Peyer's patch (tissue), 4 donors: ENCODE measurements at regions not wholly inside any gene's neighbourhood (a gene's known extent, or its start where the extent isn't known, plus 50 kb on each side); places are given as distances from the start of the nearest gene placed in this dataset.

Experiments
- DNase-seq, 3 donors: peaks; one replicate each; pipeline ENCODE4 v3.0.0-alpha.2; 2017 to 2019
- H3K27ac ChIP-seq, 4 donors: fragments of 200-600 bp; sonication (generic); one replicate each; pipeline ENCODE4 v1.5.1; 2016 to 2019
- H3K27me3 ChIP-seq, 2 donors: fragments of 200-600 bp; sonication (generic); one replicate each; pipeline ENCODE4 v1.5.1; 2019
- H3K36me3 ChIP-seq, 3 donors: fragments of 200-600 bp; sonication (generic); one replicate each; pipeline ENCODE4 v1.5.1; 2016 to 2019
- H3K4me1 ChIP-seq, 4 donors: fragments of 200-600 bp; sonication (generic); one replicate each; pipeline ENCODE4 v1.5.1; 2016 to 2019
- H3K4me3 ChIP-seq, 4 donors: fragments of 200-600 bp; sonication (generic); 1 replicate in 3 of 4; 2 replicates in 1 of 4; pipeline ENCODE4 v1.5.1; 2016 to 2019; ENCODE audit warnings: mild to moderate bottlenecking in 1 of 4
- H3K9me3 ChIP-seq, 4 donors: fragments of 200-600 bp; sonication (generic); one replicate each; pipeline ENCODE4 v1.5.1; 2016 to 2019; ENCODE audit warnings: mild to moderate bottlenecking in 1 of 4
- POLR2A ChIP-seq, 2 donors: fragments of 450-650 bp; IDR thresholded peaks; one replicate each; pipeline ENCODE4 v1.5.1; 2017; ENCODE audit warnings: antibody characterized with exemption in 2 of 2, mild to moderate bottlenecking in 2 of 2, moderate library complexity in 2 of 2
- TF ChIP-seq, protein P1 (sequence below), 6 experiments: fragments of 450-650 bp in 4 of 6; fragments of 200-600 bp in 2 of 6; sonication (generic) in 1 of 6; IDR thresholded peaks; one replicate each; pipeline ENCODE4 v1.5.1; 2017 to 2019; ENCODE audit warnings: antibody characterized with exemption in 6 of 6, mild to moderate bottlenecking in 3 of 6, moderate library complexity in 1 of 6

DNA sequence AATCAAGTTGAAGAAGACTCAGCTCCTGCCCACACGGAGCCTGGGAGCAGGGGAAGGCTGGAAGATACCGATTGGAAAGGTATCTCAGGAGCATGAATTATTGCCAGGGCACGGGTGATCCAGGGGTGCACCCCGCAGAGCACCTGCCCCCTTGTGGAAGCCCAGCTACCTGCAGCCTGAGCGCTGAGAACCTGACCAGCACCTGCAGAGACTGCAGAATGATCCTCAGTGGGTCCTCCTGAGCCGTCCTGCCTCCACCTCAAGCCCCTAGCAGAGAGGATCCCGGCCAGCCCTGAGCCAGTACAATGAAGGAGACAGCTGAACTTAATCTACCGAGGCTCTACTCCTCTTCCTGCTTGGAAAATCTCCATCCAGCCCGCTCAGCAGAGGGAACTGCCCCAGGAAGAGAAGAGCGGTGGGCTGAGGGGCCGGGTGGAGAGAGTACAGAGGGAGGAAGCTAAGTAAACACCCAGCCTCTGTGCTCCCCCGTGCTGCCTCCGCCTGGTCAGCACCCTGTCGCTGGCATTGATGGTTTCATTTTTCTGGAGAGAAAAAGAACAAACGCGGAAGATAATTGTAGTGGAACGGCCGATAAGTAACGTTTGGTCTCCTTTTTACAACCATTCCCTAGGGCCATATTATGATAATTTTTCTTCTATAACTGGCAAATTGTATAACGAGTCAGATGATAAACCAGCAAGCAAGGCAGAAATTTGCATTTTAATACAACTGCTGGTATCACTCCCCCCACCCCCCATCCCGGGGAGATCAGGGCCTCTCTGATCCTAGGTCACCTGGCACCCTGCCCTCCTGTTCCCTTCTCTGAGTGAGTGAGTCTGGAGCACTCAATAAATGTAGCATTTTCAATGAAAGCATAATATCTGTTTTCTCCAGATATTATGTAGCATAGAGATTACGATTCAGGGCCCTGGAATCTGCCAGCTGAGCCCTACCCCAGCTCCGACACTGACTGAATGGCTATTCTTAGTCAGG, 204.5 kb upstream of the RPL38 start:
- Histone ChIP-seq H3K36me3 (no peaks in the 10 kb centered on the region), H3K27ac (no peak overlapping the region), H3K4me3 (no peak overlapping the region), H3K27me3 (peaks cover 0 to 7% of the 10 kb centered on the region in 2 donors), H3K9me3 (no peaks in the 10 kb centered on the region), H3K4me1 (no peaks in the 10 kb centered on the region)
- DNase-seq = peak; percentile 41 to 77 (median 75)
- TF ChIP-seq, protein P1, sequence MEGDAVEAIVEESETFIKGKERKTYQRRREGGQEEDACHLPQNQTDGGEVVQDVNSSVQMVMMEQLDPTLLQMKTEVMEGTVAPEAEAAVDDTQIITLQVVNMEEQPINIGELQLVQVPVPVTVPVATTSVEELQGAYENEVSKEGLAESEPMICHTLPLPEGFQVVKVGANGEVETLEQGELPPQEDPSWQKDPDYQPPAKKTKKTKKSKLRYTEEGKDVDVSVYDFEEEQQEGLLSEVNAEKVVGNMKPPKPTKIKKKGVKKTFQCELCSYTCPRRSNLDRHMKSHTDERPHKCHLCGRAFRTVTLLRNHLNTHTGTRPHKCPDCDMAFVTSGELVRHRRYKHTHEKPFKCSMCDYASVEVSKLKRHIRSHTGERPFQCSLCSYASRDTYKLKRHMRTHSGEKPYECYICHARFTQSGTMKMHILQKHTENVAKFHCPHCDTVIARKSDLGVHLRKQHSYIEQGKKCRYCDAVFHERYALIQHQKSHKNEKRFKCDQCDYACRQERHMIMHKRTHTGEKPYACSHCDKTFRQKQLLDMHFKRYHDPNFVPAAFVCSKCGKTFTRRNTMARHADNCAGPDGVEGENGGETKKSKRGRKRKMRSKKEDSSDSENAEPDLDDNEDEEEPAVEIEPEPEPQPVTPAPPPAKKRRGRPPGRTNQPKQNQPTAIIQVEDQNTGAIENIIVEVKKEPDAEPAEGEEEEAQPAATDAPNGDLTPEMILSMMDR (IDR thresholded peaks at IDR 0.05) = peak in 5 of 6 experiments; percentile 58 to 73 (median 67)
- no peak for TF ChIP-seq POLR2A (IDR thresholded peaks at IDR 0.05)

DNA sequence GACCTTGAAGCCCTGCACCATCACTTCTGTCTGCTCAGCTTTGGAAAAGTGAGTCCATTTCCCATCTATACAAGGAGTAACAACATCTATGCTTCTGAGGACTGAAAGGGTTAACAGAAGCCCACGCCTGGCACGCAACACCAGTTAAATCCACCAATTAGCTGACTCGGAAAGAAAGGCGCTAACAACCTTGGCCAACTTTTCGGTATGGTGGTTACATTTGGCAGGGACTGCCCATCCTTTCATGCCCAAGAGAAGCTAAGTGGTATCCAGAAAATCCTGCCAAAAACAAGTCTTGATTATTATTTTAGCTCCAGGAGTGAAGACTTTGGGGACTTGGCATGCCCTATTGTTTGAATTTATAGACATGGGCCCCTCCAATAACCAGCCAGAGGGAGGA, 202.3 kb upstream of the RPL38 start:
- Histone ChIP-seq H3K27ac (no peak overlapping the region), H3K9me3 (no peaks in the 10 kb centered on the region), H3K4me1 (no peaks in the 10 kb centered on the region), H3K36me3 (no peaks in the 10 kb centered on the region), H3K27me3 (peaks cover 0 to 7% of the 10 kb centered on the region in 2 donors), H3K4me3 (no peak overlapping the region)
- TF ChIP-seq, protein P1 (IDR thresholded peaks at IDR 0.05) = no peak
- no peak for TF ChIP-seq POLR2A (IDR thresholded peaks at IDR 0.05)
- DNase-seq = no peak

DNA sequence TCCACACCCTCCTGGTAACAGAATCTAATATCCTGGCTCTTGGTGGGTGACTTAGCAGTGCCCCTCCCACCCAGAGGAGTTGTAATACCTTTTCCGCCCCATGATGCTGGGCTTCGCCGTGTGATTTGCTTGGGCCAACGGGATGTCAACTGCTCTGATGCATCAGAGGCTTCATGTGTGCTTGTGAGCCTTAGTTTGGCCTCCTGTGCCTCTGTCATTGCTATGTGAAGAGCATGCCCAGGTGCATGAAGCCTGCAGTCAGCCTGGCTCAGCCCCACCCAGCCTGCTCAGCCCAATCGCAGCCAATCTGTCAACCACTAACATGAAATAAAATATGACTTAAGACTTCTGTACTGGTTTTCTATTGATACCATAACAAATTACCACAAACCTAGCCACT, 201.2 kb upstream of the RPL38 start:
- TF ChIP-seq POLR2A (IDR thresholded peaks at IDR 0.05) = no peak
- TF ChIP-seq, protein P1 (IDR thresholded peaks at IDR 0.05) = no peak
- Histone ChIP-seq H3K27me3 (peaks cover 0 to 7% of the 10 kb centered on the region in 2 donors), H3K4me1 (no peaks in the 10 kb centered on the region), H3K9me3 (no peaks in the 10 kb centered on the region), H3K4me3 (no peak overlapping the region), H3K36me3 (no peaks in the 10 kb centered on the region), H3K27ac (no peak overlapping the region)
- no peak for DNase-seq

DNA sequence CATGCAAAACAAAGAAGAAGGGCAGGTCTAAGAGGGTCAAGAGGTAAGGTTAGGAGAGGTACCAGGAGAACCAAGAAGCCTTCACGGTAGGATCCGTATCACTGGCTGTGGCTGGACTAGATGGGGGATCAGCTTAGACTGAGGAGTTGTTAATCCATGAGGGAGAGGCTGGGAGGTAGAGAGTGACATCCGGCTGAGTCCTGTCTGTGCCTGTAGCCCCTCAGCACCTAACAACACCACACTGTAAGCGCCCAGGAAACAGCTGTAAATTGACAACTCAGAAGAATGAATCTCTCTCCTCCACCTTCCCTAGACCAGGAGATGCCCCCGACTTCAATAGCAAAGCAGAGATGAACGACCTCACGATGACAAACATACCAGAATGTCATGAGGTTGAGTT, 199.4 kb upstream of the RPL38 start:
- no peak overlapping the region for H3K27ac ChIP-seq
- no peak overlapping the region for H3K4me3 ChIP-seq
- no peaks in the 10 kb centered on the region for H3K9me3 ChIP-seq
- DNase-seq = no peak
- TF ChIP-seq, protein P1 (IDR thresholded peaks at IDR 0.05) = no peak
- no peaks in the 10 kb centered on the region for H3K36me3 ChIP-seq
- H3K27me3 ChIP-seq = peaks cover 0 to 4% of the 10 kb centered on the region in 2 donors
- no peaks in the 10 kb centered on the region for H3K4me1 ChIP-seq

DNA sequence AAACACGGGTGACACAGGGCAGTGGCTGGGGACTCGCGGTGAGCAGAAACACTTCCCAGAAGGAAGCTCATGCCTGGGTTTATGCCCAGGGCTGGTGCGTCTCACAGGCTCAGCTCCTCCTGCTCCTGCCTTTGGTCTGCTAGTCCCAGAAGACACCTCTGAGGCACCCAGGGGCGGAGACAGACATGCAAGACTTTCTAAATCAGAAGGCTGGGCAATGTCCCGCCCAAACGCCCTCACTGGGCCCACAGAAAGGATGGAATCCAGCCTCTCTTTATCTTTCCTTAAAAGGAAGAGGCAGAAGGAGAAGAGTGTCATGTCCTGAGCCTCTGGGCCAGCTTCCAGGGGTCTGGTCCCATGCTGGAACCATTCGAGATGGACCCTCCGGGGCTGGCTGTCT, 197.7 kb upstream of the RPL38 start:
- no peaks in the 10 kb centered on the region for H3K27me3 ChIP-seq
- H3K27ac ChIP-seq = no peak overlapping the region
- no peaks in the 10 kb centered on the region for H3K9me3 ChIP-seq
- no peaks in the 10 kb centered on the region for H3K36me3 ChIP-seq
- no peaks in the 10 kb centered on the region for H3K4me1 ChIP-seq
- no peak overlapping the region for H3K4me3 ChIP-seq
- TF ChIP-seq POLR2A (IDR thresholded peaks at IDR 0.05) = no peak
- TF ChIP-seq, protein P1 (IDR thresholded peaks at IDR 0.05) = no peak
- DNase-seq = no peak
